ENCODE measurements at regions not wholly inside any gene's neighbourhood (a gene's known extent, or its start where the extent isn't known, plus 50 kb on each side); places are given as distances from the start of the nearest gene placed in this dataset.

- no peak for TF ChIP-seq CTCF (IDR thresholded peaks at IDR 0.05; ENCODE audit: insufficient read depth, low read depth, low read length)
- TF ChIP-seq EZH2 (IDR thresholded peaks at IDR 0.05; ENCODE audit: insufficient read depth, low read length) = no peak
These were observed 171.4 kb upstream of the NDUFV2 start for GRCh38 chr18:8930990-8931616.
